SK-N-SH (cell line): ENCODE measurements at regions not wholly inside any gene's neighbourhood (a gene's known extent, or its start where the extent isn't known, plus 50 kb on each side); places are given as distances from the start of the nearest gene placed in this dataset.

Experiments used
- CTCF ChIA-PET: fragments of 300-600, 350-600 bp; formaldehyde crosslinking; extraction: SDS; loops from one replicate; lab custom pipeline; 2021; lab: Yijun Ruan, JAX
- POLR2A ChIA-PET: fragments of 350-600 bp; sonication (Branson Sonifier 250); formaldehyde crosslinking; extraction: SDS; loops from one replicate; lab custom pipeline; 2020; ENCODE audit warnings: antibody characterized with exemption, inconsistent platforms; lab: Yijun Ruan, JAX
- DNase-seq: peaks from one replicate; pipeline ENCODE4 v3.0.0; 2012
- H2AFZ ChIP-seq: fragments of 200-600 bp; sonication (generic); 2 replicates; pipeline ENCODE4 v1.8.1; 2016; ENCODE audit warnings: antibody characterized with exemption, mild to moderate bottlenecking, low read depth
- H3F3A ChIP-seq: fragments of 200-600 bp; sonication (generic); replicated peaks from 2 replicates; pipeline ENCODE3; 2016; ENCODE audit warnings: antibody characterized with exemption, mild to moderate bottlenecking; ENCODE audit not compliant: insufficient read depth
- H3K27ac ChIP-seq, 2 experiments: fragments of 200-500 bp in 1 of 2; fragments of 200-600 bp in 1 of 2; sonication (Bioruptor generic) in 1 of 2; sonication (generic), shearing (Covaris generic) in 1 of 2; 2 replicates each; pipeline versions ENCODE4 v1.5.1 to v1.6.1; 2014 to 2016; ENCODE audit warnings: low read depth in 2 of 2, inconsistent platforms in 1 of 2, low read length in 1 of 2, mild to moderate bottlenecking in 1 of 2, mixed read lengths in 1 of 2
- H3K27me3 ChIP-seq: fragments of 200-600 bp; sonication (generic), shearing (Covaris generic); 2 replicates; pipeline ENCODE4 v1.6.1; 2016; ENCODE audit warnings: mixed run types; ENCODE audit not compliant: insufficient read depth
- H3K36me3 ChIP-seq, 2 experiments: fragments of 200-500 bp in 1 of 2; fragments of 200-600 bp in 1 of 2; sonication (Bioruptor generic) in 1 of 2; sonication (generic) in 1 of 2; replicated peaks in 1 of 2; 2 replicates each; pipeline versions ENCODE3 to v1.5.1; 2014 to 2016; ENCODE audit warnings: low read length in 1 of 2, mild to moderate bottlenecking in 1 of 2; ENCODE audit not compliant: insufficient read depth in 2 of 2, control insufficient read depth in 1 of 2
- H3K4me1 ChIP-seq, 2 experiments: fragments of 200-500 bp in 1 of 2; fragments of 200-600 bp in 1 of 2; sonication (Bioruptor generic) in 1 of 2; sonication (generic), shearing (Covaris generic) in 1 of 2; 2 replicates each; pipeline versions ENCODE4 v1.5.1 to v1.6.1; 2014 to 2016; ENCODE audit warnings: low read depth in 1 of 2, low read length in 1 of 2, mixed run types in 1 of 2; ENCODE audit not compliant: insufficient read depth in 2 of 2, control insufficient read depth in 1 of 2
- H3K4me2 ChIP-seq: fragments of 200-600 bp; sonication (generic), shearing (Covaris generic); 2 replicates; pipeline ENCODE4 v1.6.1; 2017; ENCODE audit warnings: mixed run types
- H3K4me3 ChIP-seq, 2 experiments: fragments of 200-500 bp in 1 of 2; fragments of 200-600 bp in 1 of 2; sonication (Bioruptor generic) in 1 of 2; sonication (generic), shearing (Covaris generic) in 1 of 2; 2 replicates each; pipeline versions ENCODE4 v1.5.1 to v1.8.1; 2014 to 2016; ENCODE audit warnings: low read depth in 2 of 2, inconsistent platforms in 1 of 2, low read length in 1 of 2, mild to moderate bottlenecking in 1 of 2, mixed read lengths in 1 of 2, moderate library complexity in 1 of 2
- H3K79me2 ChIP-seq: fragments of 200-600 bp; sonication (generic); 2 replicates; pipeline ENCODE4 v1.8.1; 2017; ENCODE audit warnings: mild to moderate bottlenecking; ENCODE audit not compliant: insufficient read depth
- H3K9ac ChIP-seq: fragments of 200-600 bp; sonication (generic); 2 replicates; pipeline ENCODE4 v1.6.1; 2017; ENCODE audit warnings: mixed run types
- H3K9me2 ChIP-seq: fragments of 200-600 bp; sonication (generic); 2 replicates; pipeline ENCODE4 v1.6.1; 2017; ENCODE audit warnings: mixed run types
- H3K9me3 ChIP-seq: fragments of 200-600 bp; sonication (generic); 2 replicates; pipeline ENCODE4 v1.6.1; 2017; ENCODE audit warnings: mixed run types, mild to moderate bottlenecking, moderate library complexity
- H4K20me1 ChIP-seq: fragments of 200-600 bp; sonication (generic); 2 replicates; pipeline ENCODE4 v1.6.1; 2017; ENCODE audit warnings: mild to moderate bottlenecking, mixed run types; ENCODE audit not compliant: insufficient read depth
- CHD2 ChIP-seq: fragments of 150-350 bp; IDR thresholded peaks from 2 replicates; pipeline ENCODE4 v1.6.1; 2018; ENCODE audit warnings: low read length; ENCODE audit not compliant: partially characterized antibody
- ELF1 ChIP-seq: IDR thresholded peaks from 2 replicates; pipeline ENCODE4 v1.4.0; 2012
- EP300 ChIP-seq, 2 experiments: IDR thresholded peaks; 2 replicates each; pipeline versions ENCODE4 v1.4.0 to v1.6.1; 2012; ENCODE audit warnings: borderline replicate concordance in 1 of 2, low read depth in 1 of 2, low read length in 1 of 2
- FOSL2 ChIP-seq: IDR thresholded peaks from 2 replicates; pipeline ENCODE4 v1.4.0; 2012; ENCODE audit warnings: low read depth, mild to moderate bottlenecking, moderate library complexity, borderline replicate concordance
- FOXJ3 ChIP-seq: sonication (generic); formaldehyde crosslinking; IDR thresholded peaks from 2 replicates; pipeline ENCODE4 v1.5.1; 2020; ENCODE audit warnings: mild to moderate bottlenecking, missing genetic modification reagents
- FOXM1 ChIP-seq: IDR thresholded peaks from 2 replicates; pipeline ENCODE4 v1.4.0; 2012; ENCODE audit warnings: low read depth, mild to moderate bottlenecking
- MEF2A ChIP-seq: IDR thresholded peaks from 2 replicates; pipeline ENCODE4 v1.4.0; 2012; ENCODE audit warnings: low read depth, borderline replicate concordance
- NFIC ChIP-seq: IDR thresholded peaks from 2 replicates; pipeline ENCODE4 v1.4.0; 2012; ENCODE audit warnings: borderline replicate concordance
- RAD21 ChIP-seq: IDR thresholded peaks from 2 replicates; pipeline ENCODE4 v1.6.1; 2012; ENCODE audit warnings: mild to moderate bottlenecking, low read length
- RCOR1 ChIP-seq: fragments of 150-350 bp; IDR thresholded peaks from 2 replicates; pipeline ENCODE4 v1.6.1; 2017; ENCODE audit warnings: antibody characterized with exemption, low read length
- RXRA ChIP-seq: IDR thresholded peaks from 2 replicates; pipeline ENCODE4 v1.4.0; 2012; ENCODE audit warnings: low read depth, mild to moderate bottlenecking, borderline replicate concordance
- SIN3A ChIP-seq: IDR thresholded peaks from 2 replicates; pipeline ENCODE4 v1.6.1; 2012; ENCODE audit warnings: low read depth, mild to moderate bottlenecking, low read length, moderate library complexity, borderline replicate concordance
- SMC3 ChIP-seq: IDR thresholded peaks from 2 replicates; pipeline ENCODE4 v1.6.1; 2012; ENCODE audit warnings: low read depth, low read length, improper control_type of control experiment
- TEAD4 ChIP-seq: IDR thresholded peaks from 2 replicates; pipeline ENCODE4 v1.4.0; 2012; ENCODE audit warnings: mild to moderate bottlenecking, borderline replicate concordance; ENCODE audit not compliant: insufficient read depth
- YY1 ChIP-seq: IDR thresholded peaks from 2 replicates; pipeline ENCODE4 v1.4.0; 2012; ENCODE audit warnings: low read depth, mild to moderate bottlenecking
- WGBS: methylation state at CpG from one replicate; pipeline ENCODE4 v1.1.6; 2017; ENCODE audit warnings: low lambda C conversion rate; 5-methylcytosine and 5-hydroxymethylcytosine counted together
- TF ChIP-seq, protein P1 (sequence below): IDR thresholded peaks from 2 replicates; pipeline ENCODE4; 2012
- TF ChIP-seq, protein P2 (sequence below): fragments of 150-350 bp; IDR thresholded peaks from 2 replicates; pipeline ENCODE4 v1.6.1; 2017; ENCODE audit warnings: antibody characterized with exemption, low read length, low read depth, borderline replicate concordance
- TF ChIP-seq, protein P3 (sequence below): fragments of 200-600 bp; sonication (generic); IDR thresholded peaks from 2 replicates; pipeline ENCODE4 v1.6.1; 2017; ENCODE audit warnings: antibody characterized with exemption, mild to moderate bottlenecking, moderate library complexity
- TF ChIP-seq, protein P4 (sequence below): fragments of 150-350 bp; IDR thresholded peaks from 2 replicates; pipeline ENCODE4 v1.6.1; 2016; ENCODE audit warnings: mild to moderate bottlenecking, low read depth, low read length
- TF ChIP-seq, protein P5 (sequence below): IDR thresholded peaks from 2 replicates; pipeline ENCODE4 v1.4.0; 2012; ENCODE audit warnings: low read depth

DNA sequence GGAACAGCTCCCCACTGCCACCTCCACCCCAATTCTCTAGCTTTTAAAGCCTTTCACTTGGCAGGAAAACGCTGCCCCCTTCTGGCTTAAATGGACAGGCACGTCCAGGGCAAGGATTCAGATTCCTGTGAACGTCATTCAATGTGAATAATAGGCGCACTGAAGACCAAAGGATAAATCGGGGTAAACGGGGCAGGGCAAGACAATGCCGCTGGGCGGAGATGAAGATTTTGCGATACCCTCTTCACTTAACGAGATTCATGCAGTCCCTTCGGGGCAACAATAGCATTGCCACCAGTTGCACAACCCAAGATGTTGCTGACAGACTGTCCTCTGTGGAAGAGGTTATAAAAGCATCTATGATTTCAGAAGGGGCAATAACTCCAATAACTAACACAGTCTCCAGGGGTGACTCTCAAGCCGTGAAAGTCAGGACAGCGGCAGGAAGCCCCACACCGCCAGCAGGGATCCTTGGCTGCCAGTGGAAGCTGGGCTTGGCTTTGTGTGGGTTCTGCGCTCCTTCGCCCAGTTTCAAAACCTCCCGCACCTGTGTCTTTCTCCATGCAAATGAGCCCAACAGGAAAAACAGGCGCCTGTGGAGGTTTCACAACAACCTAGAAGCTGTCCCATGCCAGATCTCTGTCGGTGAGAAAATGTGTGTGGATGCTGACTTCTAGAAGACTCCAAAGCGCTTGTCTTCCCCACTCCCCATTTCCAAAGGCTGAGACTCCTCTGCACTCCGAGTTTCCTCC lies 291.8 kb downstream of the BMP7 start:
- CTCF ChIA-PET = interaction anchor here (1.0 to 2.7 kb wide), 4 partner anchors 18 to 424 kb away, joined by 3 to 19 read pairs (median 3); no protein-coding TSS in a partner anchor
- POLR2A ChIA-PET = no interaction called here
- 4% methylated on average over 16 of the region's 21 CpGs for WGBS

DNA sequence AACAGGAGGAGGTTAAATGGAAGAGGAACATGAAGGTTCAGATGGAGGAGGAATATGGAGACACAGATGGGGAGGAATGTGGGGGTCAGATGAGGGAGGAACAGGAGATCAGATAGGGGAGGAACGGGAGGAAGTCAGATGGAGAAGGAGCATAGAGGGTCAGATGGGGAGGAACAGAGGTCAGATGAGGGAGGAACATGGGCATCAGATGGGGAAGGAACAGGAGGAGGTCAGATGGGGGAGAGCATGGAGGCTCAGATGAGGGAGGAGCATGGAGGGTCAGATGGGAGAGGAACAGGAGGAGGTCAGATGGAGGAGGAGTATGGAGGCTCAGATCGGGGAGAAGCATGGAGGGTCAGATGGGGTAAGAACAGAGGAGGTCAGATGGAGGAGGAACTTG lies 290.6 kb downstream of the BMP7 start:
- H3K79me2 ChIP-seq = no peaks in the 10 kb centered on the region
- DNase-seq = no peak
- no peaks in the 10 kb centered on the region for H3K4me1 ChIP-seq
- CTCF ChIA-PET = interaction anchor here (2.7 to 3.0 kb wide), 2 partner anchors 425 kb away, joined by 12 to 19 read pairs; no protein-coding TSS in a partner anchor
- no peaks in the 10 kb centered on the region for H3K9me3 ChIP-seq
- no peak overlapping the region for H3K27ac ChIP-seq
- no peak overlapping the region for H3K9ac ChIP-seq
- H3K4me2 ChIP-seq = no peak overlapping the region
- no peaks in the 10 kb centered on the region for H3K36me3 ChIP-seq
- POLR2A ChIA-PET = no interaction called here
- no peaks in the 10 kb centered on the region for H3K9me2 ChIP-seq
- no peaks in the 10 kb centered on the region for H4K20me1 ChIP-seq
- 18% methylated on average over 2 of the region's 2 CpGs for WGBS
- no peaks in the 10 kb centered on the region for H3F3A ChIP-seq
- no peak overlapping the region for H2AFZ ChIP-seq
- H3K4me3 ChIP-seq = no peak overlapping the region
- peaks cover 78% of the 10 kb centered on the region for H3K27me3 ChIP-seq
- TF ChIP-seq NFIC (no peak), TEAD4 (no peak), FOXJ3 (CRISPR knock-in tag) (no peak), CHD2 (no peak), FOSL2 (no peak), EP300 (IDR thresholded peaks at IDR 0.05; ENCODE audit: borderline replicate concordance in 1 of 2, low read depth in 1 of 2, low read length in 1 of 2) (no peak), RXRA (no peak), SMC3 (no peak), MEF2A (no peak)
- TF ChIP-seq, protein P1, sequence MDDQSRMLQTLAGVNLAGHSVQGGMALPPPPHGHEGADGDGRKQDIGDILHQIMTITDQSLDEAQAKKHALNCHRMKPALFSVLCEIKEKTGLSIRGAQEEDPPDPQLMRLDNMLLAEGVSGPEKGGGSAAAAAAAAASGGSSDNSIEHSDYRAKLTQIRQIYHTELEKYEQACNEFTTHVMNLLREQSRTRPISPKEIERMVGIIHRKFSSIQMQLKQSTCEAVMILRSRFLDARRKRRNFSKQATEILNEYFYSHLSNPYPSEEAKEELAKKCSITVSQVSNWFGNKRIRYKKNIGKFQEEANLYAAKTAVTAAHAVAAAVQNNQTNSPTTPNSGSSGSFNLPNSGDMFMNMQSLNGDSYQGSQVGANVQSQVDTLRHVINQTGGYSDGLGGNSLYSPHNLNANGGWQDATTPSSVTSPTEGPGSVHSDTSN = no peak
- TF ChIP-seq, protein P2, sequence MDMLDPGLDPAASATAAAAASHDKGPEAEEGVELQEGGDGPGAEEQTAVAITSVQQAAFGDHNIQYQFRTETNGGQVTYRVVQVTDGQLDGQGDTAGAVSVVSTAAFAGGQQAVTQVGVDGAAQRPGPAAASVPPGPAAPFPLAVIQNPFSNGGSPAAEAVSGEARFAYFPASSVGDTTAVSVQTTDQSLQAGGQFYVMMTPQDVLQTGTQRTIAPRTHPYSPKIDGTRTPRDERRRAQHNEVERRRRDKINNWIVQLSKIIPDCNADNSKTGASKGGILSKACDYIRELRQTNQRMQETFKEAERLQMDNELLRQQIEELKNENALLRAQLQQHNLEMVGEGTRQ = no peak

More for the DNA sequence above, 291.8 kb downstream of the BMP7 start:
- Histone ChIP-seq H3K4me1 (no peaks in the 10 kb centered on the region), H4K20me1 (no peaks in the 10 kb centered on the region), H3K27me3 (peaks cover 68% of the 10 kb centered on the region), H2AFZ (no peak overlapping the region), H3K4me3 (no peak overlapping the region; a peak in 1 of 4 replicates), H3K79me2 (no peaks in the 10 kb centered on the region), H3K27ac (no peak overlapping the region), H3K9me2 (no peaks in the 10 kb centered on the region), H3K9me3 (no peaks in the 10 kb centered on the region)
- no peak for DNase-seq
- TF ChIP-seq, protein P3, sequence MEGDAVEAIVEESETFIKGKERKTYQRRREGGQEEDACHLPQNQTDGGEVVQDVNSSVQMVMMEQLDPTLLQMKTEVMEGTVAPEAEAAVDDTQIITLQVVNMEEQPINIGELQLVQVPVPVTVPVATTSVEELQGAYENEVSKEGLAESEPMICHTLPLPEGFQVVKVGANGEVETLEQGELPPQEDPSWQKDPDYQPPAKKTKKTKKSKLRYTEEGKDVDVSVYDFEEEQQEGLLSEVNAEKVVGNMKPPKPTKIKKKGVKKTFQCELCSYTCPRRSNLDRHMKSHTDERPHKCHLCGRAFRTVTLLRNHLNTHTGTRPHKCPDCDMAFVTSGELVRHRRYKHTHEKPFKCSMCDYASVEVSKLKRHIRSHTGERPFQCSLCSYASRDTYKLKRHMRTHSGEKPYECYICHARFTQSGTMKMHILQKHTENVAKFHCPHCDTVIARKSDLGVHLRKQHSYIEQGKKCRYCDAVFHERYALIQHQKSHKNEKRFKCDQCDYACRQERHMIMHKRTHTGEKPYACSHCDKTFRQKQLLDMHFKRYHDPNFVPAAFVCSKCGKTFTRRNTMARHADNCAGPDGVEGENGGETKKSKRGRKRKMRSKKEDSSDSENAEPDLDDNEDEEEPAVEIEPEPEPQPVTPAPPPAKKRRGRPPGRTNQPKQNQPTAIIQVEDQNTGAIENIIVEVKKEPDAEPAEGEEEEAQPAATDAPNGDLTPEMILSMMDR = peak; percentile 64
- TF ChIP-seq FOXM1 (no peak), FOSL2 (no peak), SMC3 (peak; percentile 40), YY1 (no peak), RAD21 (peak; percentile 52), ELF1 (no peak), RCOR1 (no peak), SIN3A (no peak), NFIC (no peak), RXRA (no peak)
- TF ChIP-seq, protein P4, sequence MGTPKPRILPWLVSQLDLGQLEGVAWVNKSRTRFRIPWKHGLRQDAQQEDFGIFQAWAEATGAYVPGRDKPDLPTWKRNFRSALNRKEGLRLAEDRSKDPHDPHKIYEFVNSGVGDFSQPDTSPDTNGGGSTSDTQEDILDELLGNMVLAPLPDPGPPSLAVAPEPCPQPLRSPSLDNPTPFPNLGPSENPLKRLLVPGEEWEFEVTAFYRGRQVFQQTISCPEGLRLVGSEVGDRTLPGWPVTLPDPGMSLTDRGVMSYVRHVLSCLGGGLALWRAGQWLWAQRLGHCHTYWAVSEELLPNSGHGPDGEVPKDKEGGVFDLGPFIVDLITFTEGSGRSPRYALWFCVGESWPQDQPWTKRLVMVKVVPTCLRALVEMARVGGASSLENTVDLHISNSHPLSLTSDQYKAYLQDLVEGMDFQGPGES = no peak
- TF ChIP-seq, protein P5, sequence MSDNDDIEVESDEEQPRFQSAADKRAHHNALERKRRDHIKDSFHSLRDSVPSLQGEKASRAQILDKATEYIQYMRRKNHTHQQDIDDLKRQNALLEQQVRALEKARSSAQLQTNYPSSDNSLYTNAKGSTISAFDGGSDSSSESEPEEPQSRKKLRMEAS = no peak
- TF ChIP-seq, all 33 proteins: peak for 3
- H3K4me2 ChIP-seq = no peak overlapping the region
- no peak overlapping the region for H3K9ac ChIP-seq
- H3K36me3 ChIP-seq = no peaks in the 10 kb centered on the region
- H3F3A ChIP-seq = no peaks in the 10 kb centered on the region
